Activated CD4-positive, alpha-beta memory T cell treated with anti-CD3 and anti-CD28 coated beads for 36 hours (primary cell): ENCODE measurements at regions not wholly inside any gene's neighbourhood (a gene's known extent, or its start where the extent isn't known, plus 50 kb on each side); places are given as distances from the start of the nearest gene placed in this dataset.
"Not testable (repeated sequence)": the region's sequence is repeated elsewhere in the genome, so short reads cannot be mapped to it uniquely, and the experiment has no call there.

ENCODE experiments used
- CTCF ChIA-PET: fragments of 350-600 bp; sonication (Branson Sonifier 250); formaldehyde crosslinking; loops from one replicate; lab custom pipeline; 2021; ENCODE audit warnings: antibody characterized with exemption, inconsistent platforms; lab: Charles Lee
- POLR2A ChIA-PET: fragments of 350-600 bp; sonication (Branson Sonifier 250); formaldehyde crosslinking; loops from one replicate; lab custom pipeline; 2021; ENCODE audit warnings: antibody characterized with exemption; lab: Charles Lee
- DNase-seq: peaks from one replicate; pipeline ENCODE4 v3.0.0-alpha.2; 2020
- H3K27ac Mint-ChIP-seq: one replicate; pipeline ENCODE4 v1.8.0; 2021; ENCODE audit warnings: mixed read lengths
- H3K27me3 Mint-ChIP-seq: one replicate; pipeline ENCODE4 v1.8.0; 2021; ENCODE audit warnings: mixed read lengths
- H3K36me3 Mint-ChIP-seq: one replicate; pipeline ENCODE4 v1.8.0; 2021; ENCODE audit warnings: mixed read lengths
- H3K4me1 Mint-ChIP-seq: one replicate; pipeline ENCODE4 v1.8.0; 2021; ENCODE audit warnings: low read depth, mixed read lengths
- H3K4me3 Mint-ChIP-seq: one replicate; pipeline ENCODE4 v1.8.0; 2021; ENCODE audit warnings: mild to moderate bottlenecking, mixed read lengths
- H3K9me3 Mint-ChIP-seq: one replicate; pipeline ENCODE4 v1.8.0; 2021; ENCODE audit warnings: mixed read lengths
- intact Hi-C: fragments of 100-400 bp; cut with micrococcal nuclease; formaldehyde crosslinking; loops from one replicate; pipeline ENCODE4 v1.15.1; 2023

DNA sequence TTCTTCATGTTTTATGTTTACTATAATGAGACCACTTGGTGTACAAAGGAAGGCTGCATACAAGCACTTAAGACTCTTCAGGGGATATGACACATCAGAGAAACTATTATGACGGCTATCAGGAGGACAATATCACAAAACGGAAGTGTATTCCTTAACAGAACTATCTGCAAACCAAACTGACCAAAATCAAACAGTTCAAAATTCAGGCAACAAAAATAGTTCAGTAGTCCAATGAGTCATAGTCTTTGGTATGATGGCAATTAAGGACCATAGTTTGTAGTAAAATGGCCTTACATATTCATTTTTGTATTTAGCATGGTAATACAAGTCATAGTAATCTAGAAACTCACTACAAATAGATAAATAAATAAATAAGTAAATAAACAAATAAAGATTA, 1638.7 kb upstream of the SEL1L start:
- POLR2A ChIA-PET: no interaction called here
- no peaks in the 10 kb centered on the region for H3K36me3 Mint-ChIP-seq
- no peak overlapping the region for H3K27ac Mint-ChIP-seq
- H3K4me3 Mint-ChIP-seq: no peak overlapping the region
- no peaks in the 10 kb centered on the region for H3K4me1 Mint-ChIP-seq
- intact Hi-C loops: no loop called here
- no peak for DNase-seq
- H3K9me3 Mint-ChIP-seq: peaks cover 15% of the 10 kb centered on the region
- H3K27me3 Mint-ChIP-seq: no peaks in the 10 kb centered on the region
- CTCF ChIA-PET: no interaction called here

DNA sequence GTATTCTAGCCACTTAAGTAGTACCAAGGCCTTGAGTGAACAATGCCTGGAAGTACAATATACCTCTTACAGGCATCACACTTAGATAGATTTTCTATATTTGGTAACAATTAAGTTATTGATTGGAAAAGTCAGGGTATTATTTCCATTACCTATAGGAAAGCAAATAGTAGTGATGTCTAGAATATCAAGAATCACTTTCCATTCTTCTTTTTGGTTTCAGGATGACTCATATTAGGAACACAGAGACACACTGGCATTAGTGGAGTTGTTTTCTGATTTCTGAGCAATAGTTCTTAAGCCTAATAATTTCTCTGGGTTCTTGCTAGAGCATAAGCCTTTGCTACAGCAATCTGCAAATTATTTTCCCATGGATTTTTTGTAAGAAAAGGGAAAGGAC, 1640.0 kb upstream of the SEL1L start:
- Mint-ChIP-seq H3K9me3 (peaks cover 18% of the 10 kb centered on the region), H3K4me1 (no peaks in the 10 kb centered on the region), H3K27ac (no peak overlapping the region), H3K4me3 (no peak overlapping the region), H3K36me3 (no peaks in the 10 kb centered on the region), H3K27me3 (no peaks in the 10 kb centered on the region)
- CTCF ChIA-PET: no interaction called here
- intact Hi-C loops: no loop called here
- POLR2A ChIA-PET: no interaction called here
- no peak for DNase-seq

DNA sequence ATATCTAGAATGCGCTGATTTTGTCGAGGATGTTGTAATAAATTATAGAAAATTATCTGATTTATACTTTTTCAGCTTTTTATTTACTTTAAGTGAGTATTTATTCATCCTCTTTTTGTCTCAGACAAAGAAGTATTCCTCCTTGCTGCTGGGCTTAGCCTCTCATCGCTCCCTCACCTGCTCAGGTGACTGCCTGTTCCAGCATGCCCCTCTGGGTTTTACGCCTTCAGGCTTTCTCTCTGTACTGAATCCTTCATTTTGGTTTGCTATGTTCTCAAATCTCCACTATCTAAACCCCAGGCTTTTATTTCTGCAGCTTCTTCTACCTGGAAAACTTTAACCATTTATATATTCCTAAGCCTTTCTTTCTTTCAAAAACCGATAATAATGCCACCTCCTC, 1650.9 kb upstream of the SEL1L start:
- peaks cover 11% of the 10 kb centered on the region for H3K9me3 Mint-ChIP-seq
- H3K4me3 Mint-ChIP-seq: no peak overlapping the region
- H3K36me3 Mint-ChIP-seq: no peaks in the 10 kb centered on the region
- CTCF ChIA-PET: no interaction called here
- DNase-seq: no peak
- H3K27ac Mint-ChIP-seq: no peak overlapping the region
- POLR2A ChIA-PET: no interaction called here
- intact Hi-C loops: no loop called here
- no peaks in the 10 kb centered on the region for H3K4me1 Mint-ChIP-seq
- H3K27me3 Mint-ChIP-seq: no peaks in the 10 kb centered on the region

DNA sequence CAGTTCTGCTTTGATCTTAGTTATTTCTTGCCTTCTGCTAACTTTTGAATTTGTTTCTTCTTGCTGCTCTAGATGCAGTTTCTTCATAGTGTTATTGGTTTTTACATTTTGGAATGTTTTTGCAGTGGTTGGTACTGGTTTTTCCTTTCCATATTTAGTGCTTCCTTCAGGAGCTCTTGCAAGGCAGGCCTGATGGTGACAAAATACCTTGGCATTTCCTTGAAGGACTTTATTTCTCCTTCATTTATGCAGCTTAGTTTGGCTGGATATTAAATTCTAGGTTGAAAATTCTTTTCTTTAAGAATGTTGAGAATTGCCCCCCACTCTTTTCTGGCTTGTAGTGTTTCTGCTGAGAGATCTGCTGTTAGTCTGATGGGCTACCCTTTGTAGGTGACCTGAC, 1654.7 kb upstream of the SEL1L start:
- H3K27me3 Mint-ChIP-seq, DNase-seq, H3K36me3 Mint-ChIP-seq, H3K4me1 Mint-ChIP-seq, intact Hi-C loops, H3K4me3 Mint-ChIP-seq, CTCF ChIA-PET, POLR2A ChIA-PET, H3K27ac Mint-ChIP-seq: not testable (repeated sequence)
- peaks cover 13% of the 10 kb centered on the region for H3K9me3 Mint-ChIP-seq

DNA sequence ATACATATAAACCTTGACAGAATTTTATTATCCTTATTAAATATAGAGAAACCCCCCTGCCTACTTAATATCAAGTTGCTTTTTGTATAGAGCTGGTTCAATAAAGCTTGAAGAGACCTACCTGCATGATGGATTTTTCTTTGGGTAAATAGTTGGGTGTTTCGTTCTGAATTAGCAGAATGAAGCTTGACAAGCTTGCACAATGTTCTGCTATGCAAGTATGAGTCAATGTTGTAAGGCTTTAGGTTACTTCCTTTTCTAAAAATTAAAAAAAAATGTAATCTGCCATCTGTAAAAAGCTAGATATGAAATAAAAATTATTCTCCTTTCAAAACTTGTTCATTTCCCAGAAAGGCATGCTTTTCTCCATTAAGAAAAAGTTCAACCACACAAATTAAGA, 1662.6 kb upstream of the SEL1L start:
- H3K4me3 Mint-ChIP-seq: no peak overlapping the region
- no peaks in the 10 kb centered on the region for H3K4me1 Mint-ChIP-seq
- H3K27me3 Mint-ChIP-seq: no peaks in the 10 kb centered on the region
- H3K36me3 Mint-ChIP-seq: no peaks in the 10 kb centered on the region
- ChIA-PET POLR2A (no interaction called here), CTCF (no interaction called here)
- DNase-seq: no peak
- intact Hi-C loops: no loop called here
- no peak overlapping the region for H3K27ac Mint-ChIP-seq
- H3K9me3 Mint-ChIP-seq: peaks cover 31% of the 10 kb centered on the region

DNA sequence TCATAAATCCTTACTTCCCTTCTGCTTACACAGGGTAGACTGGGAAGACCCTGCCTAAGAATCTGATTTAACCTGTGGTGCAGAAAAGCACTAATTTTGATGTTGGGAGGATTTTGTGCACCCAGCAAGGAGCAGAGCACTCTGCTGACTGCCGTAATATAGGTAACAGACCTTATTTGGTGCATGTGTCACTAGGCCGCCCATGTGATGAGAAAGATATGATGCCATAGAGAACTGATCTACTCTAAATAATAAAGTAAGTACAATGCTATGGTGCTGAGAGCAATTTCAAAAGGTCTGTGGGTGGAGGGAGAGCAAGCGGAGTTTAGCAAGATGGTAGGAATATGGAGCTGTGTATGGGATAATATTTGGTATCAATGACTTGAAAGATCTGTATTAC, 1663.6 kb upstream of the SEL1L start:
- intact Hi-C loops: no loop called here
- H3K36me3 Mint-ChIP-seq: no peaks in the 10 kb centered on the region
- H3K4me1 Mint-ChIP-seq: no peaks in the 10 kb centered on the region
- ChIA-PET POLR2A (no interaction called here), CTCF (no interaction called here)
- H3K27me3 Mint-ChIP-seq: no peaks in the 10 kb centered on the region
- H3K9me3 Mint-ChIP-seq: peaks cover 26% of the 10 kb centered on the region
- no peak overlapping the region for H3K27ac Mint-ChIP-seq
- no peak for DNase-seq
- H3K4me3 Mint-ChIP-seq: no peak overlapping the region

DNA sequence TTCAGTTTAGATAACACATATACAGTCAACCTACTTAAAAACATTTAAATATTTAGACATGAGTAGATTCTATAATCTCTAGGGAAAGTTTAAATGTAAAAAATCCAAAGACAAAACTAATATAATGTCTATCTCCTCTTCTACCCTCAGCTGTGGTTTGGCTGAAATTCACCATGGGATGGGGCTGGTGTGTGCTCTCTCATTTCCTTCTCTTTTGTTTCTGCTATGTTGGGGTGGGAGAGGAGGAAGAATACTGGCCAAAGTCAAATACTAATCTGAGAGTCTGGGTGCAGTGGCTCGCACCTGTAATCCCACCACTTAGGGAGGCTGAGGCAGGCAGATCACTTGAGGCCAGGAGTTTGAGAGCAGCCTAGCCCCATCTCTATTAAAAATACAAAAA, 1673.9 kb upstream of the SEL1L start:
- no peak overlapping the region for H3K27ac Mint-ChIP-seq
- no peaks in the 10 kb centered on the region for H3K4me1 Mint-ChIP-seq
- CTCF ChIA-PET: no interaction called here
- POLR2A ChIA-PET: no interaction called here
- intact Hi-C loops: no loop called here
- H3K9me3 Mint-ChIP-seq: peaks cover 12% of the 10 kb centered on the region
- no peaks in the 10 kb centered on the region for H3K36me3 Mint-ChIP-seq
- H3K27me3 Mint-ChIP-seq: no peaks in the 10 kb centered on the region
- no peak overlapping the region for H3K4me3 Mint-ChIP-seq
- no peak for DNase-seq

DNA sequence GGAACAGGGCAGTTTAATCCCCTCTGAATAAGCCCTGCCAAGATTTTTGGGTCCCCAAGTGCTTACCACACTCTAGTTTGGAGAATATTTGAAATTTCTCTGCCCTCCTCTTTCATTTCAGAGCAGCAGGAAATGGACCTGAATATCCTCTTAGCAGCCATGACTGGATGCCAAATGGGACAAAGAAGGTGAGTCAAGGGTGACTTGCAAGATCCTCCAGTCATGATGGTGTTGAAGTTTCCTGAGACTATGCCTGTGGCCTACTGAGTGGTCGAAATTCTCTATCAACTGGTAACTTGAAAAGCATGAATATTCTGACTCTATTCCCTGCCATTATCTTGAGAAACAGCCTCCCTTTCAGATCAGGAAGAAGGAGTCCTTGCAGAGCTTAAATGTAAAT, 1674.7 kb upstream of the SEL1L start:
- ChIA-PET POLR2A (no interaction called here), CTCF (no interaction called here)
- Mint-ChIP-seq H3K4me3 (no peak overlapping the region), H3K36me3 (no peaks in the 10 kb centered on the region), H3K27me3 (no peaks in the 10 kb centered on the region), H3K9me3 (peaks cover 19% of the 10 kb centered on the region), H3K4me1 (no peaks in the 10 kb centered on the region), H3K27ac (no peak overlapping the region)
- intact Hi-C loops: no loop called here
- DNase-seq: no peak

DNA sequence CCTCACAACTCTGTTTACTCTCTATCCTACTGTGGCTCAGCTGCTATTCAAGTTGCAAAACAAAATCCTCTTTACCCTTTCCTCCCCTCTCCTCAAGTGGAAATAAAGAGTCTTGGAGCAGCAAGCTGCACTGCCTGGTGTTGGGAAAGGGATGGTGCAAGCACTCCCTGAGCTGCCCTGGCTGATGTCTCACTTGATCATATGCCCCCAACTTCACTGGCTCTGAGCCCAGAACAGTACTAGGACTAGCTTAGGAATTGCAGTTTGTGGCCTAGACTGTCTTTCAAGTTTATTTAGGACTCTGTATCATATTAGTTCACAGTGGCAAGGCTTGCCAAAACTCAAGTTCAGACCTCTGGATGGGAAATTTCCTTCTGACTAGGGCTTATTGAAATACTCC, 1683.8 kb upstream of the SEL1L start:
- peaks cover 39% of the 10 kb centered on the region for H3K9me3 Mint-ChIP-seq
- ChIA-PET POLR2A (no interaction called here), CTCF (no interaction called here)
- H3K4me1 Mint-ChIP-seq: no peaks in the 10 kb centered on the region
- no peaks in the 10 kb centered on the region for H3K36me3 Mint-ChIP-seq
- H3K4me3 Mint-ChIP-seq: no peak overlapping the region
- no peaks in the 10 kb centered on the region for H3K27me3 Mint-ChIP-seq
- no peak overlapping the region for H3K27ac Mint-ChIP-seq
- intact Hi-C loops: no loop called here
- DNase-seq: no peak

DNA sequence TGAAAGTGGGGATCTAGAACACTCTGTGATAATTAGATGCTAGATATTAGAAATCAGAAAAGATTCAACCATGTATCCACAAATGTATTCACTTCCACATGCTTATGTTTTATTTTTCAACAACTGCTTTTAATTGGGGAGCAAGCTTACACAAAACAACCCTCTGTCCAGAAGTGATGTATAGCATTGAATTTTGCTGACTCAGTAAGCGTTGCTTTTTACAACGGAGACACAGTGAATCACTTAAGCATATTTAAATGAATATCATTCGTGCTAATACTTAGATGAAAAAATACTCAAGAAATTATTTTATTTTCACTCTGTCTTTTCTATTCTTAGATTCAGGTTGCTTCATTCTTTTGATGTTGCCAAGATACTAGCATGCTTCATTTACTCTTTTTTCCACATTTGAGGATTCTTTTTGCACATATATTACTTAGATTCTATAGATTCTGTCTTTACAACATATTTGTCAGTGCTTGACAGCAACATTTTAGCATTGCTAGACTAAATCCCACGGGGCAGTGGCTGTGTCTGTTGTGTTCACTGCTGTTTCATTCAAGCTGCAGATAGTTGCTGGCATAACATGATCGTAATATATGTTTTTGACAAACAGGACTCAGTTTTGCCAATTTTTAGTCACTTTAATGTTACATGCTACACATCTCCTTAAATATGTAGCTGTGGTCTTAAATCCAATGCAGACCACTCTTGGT, 1714.4 kb upstream of the SEL1L start:
- intact Hi-C loops: no loop called here
- DNase-seq: no peak
- H3K4me1 Mint-ChIP-seq: no peaks in the 10 kb centered on the region
- no peaks in the 10 kb centered on the region for H3K27me3 Mint-ChIP-seq
- ChIA-PET POLR2A (no interaction called here), CTCF (no interaction called here)
- no peak overlapping the region for H3K27ac Mint-ChIP-seq
- no peak overlapping the region for H3K4me3 Mint-ChIP-seq
- peaks cover 32% of the 10 kb centered on the region for H3K9me3 Mint-ChIP-seq
- H3K36me3 Mint-ChIP-seq: no peaks in the 10 kb centered on the region

DNA sequence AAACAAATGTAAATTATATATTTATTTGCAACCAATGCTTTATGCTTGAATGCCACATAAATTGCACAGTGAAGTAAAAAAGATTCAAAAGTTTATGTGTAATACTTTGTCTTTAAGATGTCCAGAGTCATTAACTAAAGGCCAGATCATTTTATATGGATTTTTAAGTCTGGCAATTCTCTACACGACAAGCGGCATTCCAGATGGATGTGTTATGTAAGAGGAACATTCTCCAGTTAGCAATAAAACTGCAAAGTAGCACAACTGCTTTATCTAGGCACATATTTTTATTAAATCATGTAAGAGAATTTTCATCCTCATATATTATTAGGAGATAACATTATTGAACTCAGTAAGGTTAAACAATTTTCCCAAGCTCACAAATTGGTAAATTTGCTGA, 1717.7 kb upstream of the SEL1L start:
- DNase-seq: no peak
- H3K27ac Mint-ChIP-seq: no peak overlapping the region
- no peak overlapping the region for H3K4me3 Mint-ChIP-seq
- H3K9me3 Mint-ChIP-seq: peaks cover 26% of the 10 kb centered on the region
- no peaks in the 10 kb centered on the region for H3K36me3 Mint-ChIP-seq
- intact Hi-C loops: no loop called here
- H3K27me3 Mint-ChIP-seq: no peaks in the 10 kb centered on the region
- POLR2A ChIA-PET: no interaction called here
- H3K4me1 Mint-ChIP-seq: no peaks in the 10 kb centered on the region
- CTCF ChIA-PET: no interaction called here

DNA sequence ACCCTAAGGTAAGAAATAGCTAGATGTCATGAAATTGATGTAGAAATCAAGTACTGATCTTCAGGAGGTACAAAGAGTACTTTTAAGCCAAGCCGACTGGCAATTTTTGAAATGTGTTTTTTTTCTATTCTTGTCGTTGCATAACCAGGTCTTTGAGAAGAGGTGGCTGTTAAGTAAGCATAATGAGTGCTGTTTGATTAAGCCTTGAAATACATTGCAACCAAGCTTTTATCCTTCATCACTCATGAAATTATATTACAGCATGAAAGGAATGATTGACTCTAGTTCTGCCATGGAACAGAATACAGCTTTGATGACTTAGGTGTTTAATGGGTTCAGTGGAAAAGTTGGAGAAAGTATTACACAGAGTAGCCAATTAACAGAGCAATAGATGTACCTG, 1720.2 kb upstream of the SEL1L start:
- Mint-ChIP-seq H3K27ac (no peak overlapping the region), H3K36me3 (no peaks in the 10 kb centered on the region), H3K4me3 (no peak overlapping the region), H3K4me1 (no peaks in the 10 kb centered on the region), H3K27me3 (no peaks in the 10 kb centered on the region), H3K9me3 (peaks cover 18% of the 10 kb centered on the region)
- ChIA-PET CTCF (interaction anchor here (0.6 kb wide), 1 partner anchor 9 kb away, joined by 5 read pairs; no protein-coding TSS in a partner anchor), POLR2A (no interaction called here)
- intact Hi-C loops: no loop called here
- DNase-seq: no peak

DNA sequence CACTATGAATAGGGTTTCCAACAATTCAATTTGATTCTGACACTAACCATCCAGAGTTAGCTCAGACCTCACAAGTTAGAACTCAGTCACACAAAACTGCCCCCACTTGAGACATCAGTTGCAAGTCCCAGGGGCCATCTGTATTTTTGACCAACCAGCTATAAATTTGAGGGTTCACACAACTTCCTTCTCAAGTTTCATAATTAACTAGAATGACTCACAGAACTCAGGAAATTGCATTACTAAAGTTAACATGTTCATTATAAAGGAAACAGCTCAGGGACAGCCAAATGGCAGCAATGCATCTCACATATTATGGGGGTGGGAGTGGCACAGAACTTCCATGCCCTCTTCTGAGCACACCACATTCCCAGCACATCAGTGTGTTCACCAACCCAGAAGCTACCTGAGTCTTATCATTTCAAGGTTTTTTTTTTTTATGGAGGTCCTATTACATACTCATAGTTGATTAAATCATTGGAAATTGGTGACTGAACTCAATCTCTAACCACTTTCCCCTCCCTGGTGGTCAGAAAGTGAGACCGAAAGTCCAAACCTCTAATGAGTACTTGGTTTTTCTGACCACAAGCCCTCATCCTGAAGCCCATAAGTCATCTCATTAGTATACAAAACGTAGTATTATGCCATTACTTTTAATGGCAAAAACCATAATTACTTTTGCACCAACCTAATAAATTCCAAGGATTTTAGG, 1721.5 kb upstream of the SEL1L start:
- ChIA-PET POLR2A (no interaction called here), CTCF (interaction anchor here (0.6 kb wide), 1 partner anchor 499 kb away, joined by 3 read pairs; no protein-coding TSS in a partner anchor)
- intact Hi-C loops: no loop called here
- H3K27me3 Mint-ChIP-seq: no peaks in the 10 kb centered on the region
- no peak overlapping the region for H3K27ac Mint-ChIP-seq
- H3K9me3 Mint-ChIP-seq: peaks cover 13% of the 10 kb centered on the region
- H3K4me1 Mint-ChIP-seq: no peaks in the 10 kb centered on the region
- no peaks in the 10 kb centered on the region for H3K36me3 Mint-ChIP-seq
- DNase-seq: no peak
- H3K4me3 Mint-ChIP-seq: no peak overlapping the region
